Stimulated activated CD4-positive, alpha-beta T cell treated with anti-CD3 and anti-CD28 coated beads, Interleukin-12 subunit alpha, Interleukin-12 subunit beta, amount 100 ng/mL, for 24 hours (primary cell): ENCODE measurements at regions not wholly inside any gene's neighbourhood (a gene's known extent, or its start where the extent isn't known, plus 50 kb on each side); places are given as distances from the start of the nearest gene placed in this dataset.
"Not testable (repeated sequence)": the region's sequence is repeated elsewhere in the genome, so short reads cannot be mapped to it uniquely, and the experiment has no call there.

ENCODE experiments used
- DNase-seq, 2 experiments: peaks; one replicate each; pipeline ENCODE4 v3.0.0-alpha.2; 2020; ENCODE audit warnings: low read depth in 2 of 2

DNA sequence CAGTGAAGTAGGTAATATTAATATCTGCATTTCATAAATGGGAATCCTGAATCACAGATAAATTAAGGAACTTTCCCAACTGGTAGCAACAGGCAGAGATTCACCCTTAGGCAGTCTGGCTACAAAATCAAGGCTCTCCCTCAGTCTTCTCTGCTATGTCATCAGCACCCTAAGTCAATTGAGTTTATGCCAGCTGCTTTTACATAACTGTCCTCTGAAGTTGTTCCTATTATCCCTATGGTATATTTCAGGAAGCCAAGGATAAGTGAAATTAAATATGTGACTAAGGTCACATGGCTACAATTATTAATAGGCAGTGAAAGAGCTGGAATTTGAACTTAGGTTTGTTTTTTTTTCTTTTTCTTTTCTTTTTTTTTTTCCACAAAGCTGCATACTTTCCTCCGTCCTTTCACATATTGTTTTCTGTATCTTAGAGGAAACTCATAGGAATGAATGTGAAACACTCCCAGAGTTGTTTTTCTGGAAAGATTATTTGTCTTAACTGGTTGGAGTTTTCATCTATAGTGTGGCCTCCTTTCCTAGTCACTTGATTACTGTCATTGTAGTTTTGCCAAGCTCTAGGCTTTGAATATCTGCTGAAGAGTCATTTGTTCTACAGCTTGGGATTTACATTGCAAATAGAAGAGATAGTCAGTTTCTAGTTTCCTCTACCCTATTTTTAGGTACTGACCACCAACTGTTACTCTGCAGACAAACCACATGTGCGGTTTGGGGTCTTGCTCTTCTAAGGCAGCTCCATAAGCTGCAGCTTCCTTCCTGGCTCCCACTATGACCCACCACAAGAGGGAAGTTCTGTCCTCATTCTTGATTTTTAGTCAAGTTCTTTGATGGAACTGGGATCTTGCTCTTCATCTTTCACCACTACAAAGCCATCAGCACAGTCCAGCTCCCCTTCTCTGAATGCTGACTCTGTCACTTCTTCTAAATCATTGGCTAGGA, 338.0 kb upstream of the KIAA1217 start:
- no peak for DNase-seq

DNA sequence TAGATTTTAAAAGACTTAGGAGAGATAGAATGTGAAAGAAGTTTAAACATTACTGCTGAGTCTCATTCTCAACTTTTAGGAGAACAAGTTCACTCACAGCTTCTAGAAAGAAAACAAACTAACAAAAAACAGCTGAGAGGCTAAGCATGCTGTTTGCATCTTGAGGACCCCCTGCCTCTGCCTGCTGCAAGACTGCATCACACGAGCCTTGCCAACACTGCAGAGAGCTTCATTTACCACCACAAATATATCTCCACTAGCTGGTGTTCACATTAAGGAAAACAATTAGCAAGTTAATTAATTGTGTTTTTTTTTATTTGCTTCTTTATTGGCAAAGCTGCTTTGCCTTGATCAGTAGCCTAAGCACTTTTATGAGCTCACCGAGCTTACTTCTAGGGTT, 336.6 kb upstream of the KIAA1217 start:
- no peak for DNase-seq

DNA sequence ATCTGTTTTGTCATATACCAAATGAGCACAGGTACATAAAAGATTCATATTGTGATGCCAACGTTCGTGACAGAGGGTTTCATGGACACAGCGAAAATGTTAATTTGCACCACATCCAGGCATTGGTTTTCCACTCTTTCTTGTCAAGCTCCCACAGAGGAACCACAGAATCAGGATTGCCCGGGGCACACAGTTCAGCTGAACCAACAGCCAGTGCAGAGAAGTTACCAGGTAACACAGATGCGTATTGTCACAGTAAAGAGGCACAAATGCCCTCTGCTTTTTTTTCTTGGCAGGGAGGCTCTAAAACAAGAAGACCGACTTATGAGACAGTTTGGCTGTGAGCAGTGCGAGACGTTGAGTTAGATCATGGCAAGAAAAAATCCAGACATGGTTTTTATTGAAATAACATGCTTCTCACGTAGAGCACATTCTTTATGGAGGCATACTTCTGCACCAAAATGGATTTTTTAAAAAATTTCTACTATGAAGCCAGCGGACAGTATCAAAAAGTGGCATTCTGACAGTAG, 331.1 kb upstream of the KIAA1217 start:
- DNase-seq: no peak

DNA sequence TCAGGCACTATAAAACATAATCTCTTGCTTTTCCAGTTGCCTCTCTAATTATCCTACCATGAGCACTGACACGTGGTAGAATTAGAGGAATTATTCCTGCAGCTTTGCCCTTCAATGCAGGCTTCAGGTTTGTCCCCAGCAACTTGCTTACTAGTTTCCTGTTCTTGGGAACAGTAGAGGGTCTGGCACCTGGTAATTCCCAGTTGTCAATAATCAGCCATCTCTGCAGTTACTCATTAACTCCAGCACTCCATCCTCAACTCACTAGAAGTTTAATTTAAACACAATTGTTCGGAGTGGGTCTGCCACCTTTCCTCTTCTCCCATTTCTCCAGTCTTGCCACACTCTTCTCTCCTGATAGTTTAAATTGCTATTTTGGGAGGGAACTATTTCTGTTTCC, 324.3 kb upstream of the KIAA1217 start:
- no peak for DNase-seq

DNA sequence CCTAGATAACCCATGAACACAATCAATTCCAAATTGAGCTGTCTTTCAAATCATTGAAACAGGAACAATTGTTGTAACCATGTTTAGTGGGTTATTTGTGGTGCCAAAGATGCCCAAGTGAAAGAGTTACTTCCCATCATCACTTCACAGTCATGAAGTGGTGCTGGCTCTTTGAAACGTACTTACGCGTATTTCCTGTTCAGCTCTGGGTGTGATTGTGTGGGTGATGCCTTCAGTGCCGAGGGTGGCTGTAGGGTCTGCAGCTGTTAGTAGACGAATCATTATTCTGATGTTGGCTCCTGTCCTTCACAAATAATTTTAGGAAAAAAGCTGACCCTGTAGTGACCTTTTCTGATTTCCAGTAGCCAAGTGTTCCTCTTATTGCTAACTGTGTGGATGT, 323.1 kb upstream of the KIAA1217 start:
- DNase-seq: no peak

DNA sequence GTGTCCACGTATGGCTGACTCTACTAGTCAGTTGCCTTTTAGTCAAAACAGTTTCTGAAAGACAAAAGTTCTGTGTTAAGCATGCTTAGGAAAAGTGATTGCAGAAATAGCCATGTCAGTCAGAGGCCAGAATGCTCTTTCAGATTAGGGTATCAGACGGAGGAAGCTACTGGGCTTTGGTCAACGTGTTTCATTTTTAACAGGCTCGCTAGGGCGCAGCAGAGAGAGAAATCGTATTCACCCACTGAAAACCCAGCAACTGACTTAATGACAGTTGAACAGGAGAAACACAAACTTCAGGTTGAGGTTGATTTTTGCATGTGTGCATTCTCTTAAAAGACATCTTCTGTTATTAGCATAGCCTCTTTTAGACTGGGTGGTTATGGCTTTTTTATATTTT, 322.6 kb upstream of the KIAA1217 start:
- DNase-seq: no peak

DNA sequence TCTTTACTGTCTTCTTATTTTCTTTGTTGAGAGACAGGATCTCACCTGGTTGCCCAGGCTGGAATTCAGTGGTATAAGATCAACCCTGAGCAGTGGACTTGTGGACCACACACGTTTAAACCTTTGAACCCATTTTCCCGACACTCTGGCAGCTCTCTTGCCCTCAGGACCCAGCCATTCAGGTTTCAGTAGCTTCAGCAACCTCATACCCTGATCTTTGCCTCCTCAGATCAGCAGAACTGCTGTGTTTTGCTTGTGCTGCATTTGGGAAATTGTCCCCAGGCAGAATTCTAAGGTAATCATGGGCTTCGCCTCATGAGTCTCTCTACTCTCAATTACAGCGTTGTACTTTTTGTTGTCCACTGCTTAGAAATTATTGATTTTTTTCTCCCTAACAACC, 317.6 kb upstream of the KIAA1217 start:
- DNase-seq: no peak

DNA sequence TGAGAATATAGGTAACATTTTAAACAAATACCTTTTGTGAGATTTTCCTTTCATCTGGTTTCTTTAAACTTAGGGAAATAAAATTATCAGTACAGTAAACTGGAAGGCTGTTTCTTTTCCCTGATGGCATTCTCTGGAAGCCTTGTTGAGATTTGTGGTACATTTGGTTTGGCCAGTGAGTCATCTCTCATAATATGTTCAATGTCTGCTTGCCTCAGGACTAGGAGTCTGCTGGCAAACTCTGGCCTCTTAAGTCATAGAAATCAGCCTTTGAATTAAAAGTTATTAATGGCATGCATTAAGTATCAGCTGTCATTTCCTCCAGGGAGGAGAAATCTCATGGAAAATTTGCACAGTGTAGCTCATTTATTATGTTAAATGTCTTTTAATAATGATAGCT, 316.6 kb upstream of the KIAA1217 start:
- DNase-seq: no peak

DNA sequence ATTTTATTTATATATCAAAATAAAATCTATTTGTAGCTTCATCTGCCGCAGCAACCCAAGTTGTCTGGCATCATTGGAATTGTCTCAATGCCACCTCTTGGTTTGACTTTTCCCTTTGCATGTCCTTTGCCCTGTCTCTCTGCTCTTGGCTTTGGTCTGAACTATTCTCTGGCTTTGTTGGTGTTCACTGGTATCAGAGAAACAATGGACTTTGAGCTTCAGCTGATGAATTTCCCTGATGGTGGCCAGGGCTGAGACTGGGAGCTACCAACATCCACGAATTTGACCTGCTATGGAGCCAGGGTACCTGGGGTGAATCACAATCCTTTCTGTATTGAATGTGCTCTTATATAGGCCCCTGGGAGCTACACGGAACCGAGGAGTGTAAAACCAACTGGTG, 311.7 kb upstream of the KIAA1217 start:
- no peak for DNase-seq

DNA sequence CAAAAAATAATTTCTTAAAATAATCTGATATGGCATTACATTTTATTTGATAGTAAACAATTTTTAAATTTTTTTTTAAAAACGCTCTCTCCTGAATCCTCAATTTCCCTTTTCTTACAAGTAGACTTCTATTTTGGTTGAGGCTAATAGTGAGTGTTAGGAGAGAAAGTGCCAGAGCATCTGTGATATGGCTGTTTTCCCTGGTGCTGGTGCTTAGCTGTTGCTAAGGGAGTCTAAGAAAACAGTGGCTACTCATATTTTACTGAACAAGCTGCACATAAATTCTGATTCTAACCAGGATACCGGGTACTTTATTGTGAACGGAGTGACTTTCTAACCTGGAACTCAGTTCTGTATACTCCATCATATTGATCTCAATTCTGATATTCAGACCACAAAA, 311.1 kb upstream of the KIAA1217 start:
- no peak for DNase-seq

DNA sequence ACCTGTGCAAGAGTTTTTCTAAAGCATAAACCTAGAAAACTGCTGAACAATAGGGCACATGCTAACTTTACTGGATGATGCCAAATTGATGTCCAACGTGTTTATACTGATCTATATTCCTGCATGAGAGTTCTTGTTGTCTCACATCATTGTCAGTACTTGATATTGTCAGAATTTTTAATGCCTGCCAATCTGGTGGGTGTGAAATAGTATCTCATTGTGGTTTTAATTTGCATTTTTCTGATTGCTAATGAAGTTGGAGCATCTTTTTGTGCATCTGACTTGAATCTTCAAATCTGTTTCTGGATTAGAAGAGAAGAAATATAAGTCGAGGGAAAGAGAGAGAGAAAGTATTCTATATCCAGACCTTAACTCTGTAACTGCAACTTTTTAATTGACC, 309.8 kb upstream of the KIAA1217 start:
- DNase-seq: no peak

DNA sequence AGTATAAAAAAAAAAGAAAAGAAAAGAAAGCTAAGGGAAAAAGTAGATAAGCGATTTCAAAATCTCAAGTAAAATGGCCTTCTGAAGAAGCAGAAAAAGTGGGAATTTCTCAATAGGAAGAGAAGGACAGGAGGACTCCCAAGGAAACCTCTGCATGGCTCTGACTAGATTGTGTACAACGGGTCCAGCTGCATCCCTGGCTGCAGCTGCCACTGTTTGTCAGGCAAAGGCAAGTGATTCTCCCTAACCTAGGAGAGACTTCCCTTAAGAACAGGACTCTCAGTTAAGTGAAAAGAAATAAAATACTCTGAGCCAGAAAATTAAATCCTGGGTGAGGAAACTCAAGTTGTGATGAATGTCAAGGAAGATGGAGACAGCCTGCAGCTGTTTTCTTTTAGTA, 298.6 kb upstream of the KIAA1217 start:
- DNase-seq: no peak

DNA sequence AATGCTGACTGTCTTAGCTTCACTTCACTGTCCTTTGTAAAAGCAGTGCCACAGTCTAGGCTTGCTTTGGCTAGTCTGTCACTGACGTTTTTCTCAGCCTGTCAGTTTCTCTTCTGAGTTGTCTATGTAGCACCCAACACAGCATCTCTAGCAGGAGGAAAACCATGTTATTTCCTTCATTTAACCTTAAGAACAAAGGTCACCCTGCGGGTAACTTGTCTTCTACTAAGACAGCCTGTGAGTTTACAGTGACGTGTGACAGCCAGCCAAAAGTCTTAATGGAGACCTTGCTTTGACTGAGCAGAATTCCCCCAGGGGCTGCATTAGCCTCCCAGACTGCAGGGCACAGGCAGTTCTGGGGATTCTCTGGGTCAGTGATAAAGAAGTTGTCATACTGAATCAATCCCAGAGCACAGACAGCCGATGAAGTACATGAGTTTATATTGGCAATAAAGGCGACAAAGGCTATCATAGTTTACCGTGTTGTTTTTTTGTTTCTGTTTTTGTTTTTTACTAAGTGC, 296.0 kb upstream of the KIAA1217 start:
- no peak for DNase-seq

DNA sequence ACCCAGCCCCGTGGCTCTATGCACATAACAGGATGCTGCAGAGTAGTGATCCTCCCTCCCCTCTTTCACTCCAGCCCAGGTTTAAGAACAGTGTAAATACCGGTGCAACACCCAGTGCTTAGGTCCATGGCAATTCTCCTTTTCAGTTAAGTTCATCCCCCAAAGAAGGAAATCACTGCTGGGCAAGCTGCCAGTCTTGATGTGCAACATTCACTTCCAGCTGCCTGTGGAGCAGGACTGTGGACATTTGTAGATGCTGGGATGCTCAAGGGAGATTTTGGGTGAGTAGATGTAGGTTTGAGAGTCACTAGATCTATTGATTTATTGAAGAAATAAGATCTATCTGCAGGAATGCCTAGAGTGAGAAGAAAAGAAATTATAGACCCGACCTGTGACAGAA, 294.3 kb upstream of the KIAA1217 start:
- no peak for DNase-seq

DNA sequence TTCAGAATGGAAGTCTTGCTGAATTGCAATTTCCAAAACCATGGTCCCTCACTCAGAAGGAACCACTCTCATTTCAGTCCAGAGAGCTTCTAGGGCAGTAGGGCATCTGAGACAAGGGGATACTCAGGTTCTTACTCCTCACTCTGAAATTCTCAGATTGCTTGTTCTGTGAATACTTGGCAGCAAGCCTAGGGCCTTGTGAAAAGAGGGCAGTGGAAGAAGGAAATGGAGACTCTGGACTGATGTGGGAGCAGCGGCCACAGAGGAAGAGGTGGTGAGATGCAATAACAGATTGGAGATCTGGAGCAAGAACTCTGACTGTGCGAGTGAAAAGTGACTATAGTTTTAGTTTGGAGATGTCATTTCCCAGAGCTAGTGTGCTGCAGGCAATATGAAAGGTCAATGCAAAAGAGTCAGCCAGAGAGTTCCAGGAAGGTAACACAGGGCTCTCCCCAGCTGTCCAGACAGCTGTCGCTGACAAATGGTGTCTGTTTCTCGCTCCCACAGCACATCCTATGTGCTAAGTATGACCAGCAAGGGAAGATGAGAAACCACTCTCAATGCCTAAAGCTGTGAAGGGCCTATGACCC, 291.6 kb upstream of the KIAA1217 start:
- DNase-seq: no peak

DNA sequence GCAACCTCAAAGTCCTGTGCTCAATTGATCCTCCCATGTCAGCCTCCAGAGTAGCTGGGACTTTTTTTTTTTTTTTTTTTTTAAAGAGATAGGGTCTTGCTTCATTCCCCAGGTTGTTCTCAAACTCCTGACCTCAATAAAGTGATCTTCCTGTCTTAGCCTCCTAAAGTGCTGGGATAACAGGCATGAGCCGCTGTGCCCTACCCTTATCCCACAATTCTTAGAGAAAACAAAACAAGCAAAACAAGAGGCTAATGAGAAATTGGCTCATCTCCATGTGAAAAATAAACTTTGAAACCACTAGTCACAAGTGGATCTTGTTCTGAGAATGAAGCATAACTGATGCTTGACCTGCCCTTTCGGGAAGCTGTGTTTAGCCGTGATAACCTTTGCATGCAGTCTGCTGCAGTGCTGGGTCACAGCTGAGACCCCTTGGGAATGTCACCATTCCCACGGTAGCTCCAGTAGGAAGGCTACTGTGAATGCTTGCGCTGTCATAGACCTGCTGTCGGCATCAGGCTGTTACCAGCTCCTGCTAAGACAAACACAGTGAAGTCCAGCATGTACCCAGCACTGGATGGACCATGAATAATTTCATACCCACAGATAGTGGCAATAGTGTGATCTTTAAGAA, 290.7 kb upstream of the KIAA1217 start:
- DNase-seq: no peak

DNA sequence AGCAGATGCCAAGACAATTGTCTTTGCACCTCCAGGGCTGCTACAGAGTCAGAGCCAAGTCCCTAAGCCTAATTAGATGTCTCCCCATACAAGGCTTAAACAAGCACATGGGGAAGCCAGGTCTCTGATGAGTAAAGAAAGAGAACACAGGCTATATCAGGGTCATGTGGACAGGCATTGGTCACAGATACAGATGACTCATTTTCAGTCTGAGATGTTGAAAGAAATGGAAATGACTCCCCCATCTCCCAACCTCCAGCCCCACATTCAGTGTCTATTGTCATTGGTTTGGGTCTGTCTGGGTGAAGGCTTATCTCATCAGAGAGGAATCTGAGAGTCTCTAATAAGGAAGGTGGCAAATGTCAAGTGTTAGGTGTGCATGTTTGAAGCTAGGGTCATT, 290.1 kb upstream of the KIAA1217 start:
- no peak for DNase-seq

DNA sequence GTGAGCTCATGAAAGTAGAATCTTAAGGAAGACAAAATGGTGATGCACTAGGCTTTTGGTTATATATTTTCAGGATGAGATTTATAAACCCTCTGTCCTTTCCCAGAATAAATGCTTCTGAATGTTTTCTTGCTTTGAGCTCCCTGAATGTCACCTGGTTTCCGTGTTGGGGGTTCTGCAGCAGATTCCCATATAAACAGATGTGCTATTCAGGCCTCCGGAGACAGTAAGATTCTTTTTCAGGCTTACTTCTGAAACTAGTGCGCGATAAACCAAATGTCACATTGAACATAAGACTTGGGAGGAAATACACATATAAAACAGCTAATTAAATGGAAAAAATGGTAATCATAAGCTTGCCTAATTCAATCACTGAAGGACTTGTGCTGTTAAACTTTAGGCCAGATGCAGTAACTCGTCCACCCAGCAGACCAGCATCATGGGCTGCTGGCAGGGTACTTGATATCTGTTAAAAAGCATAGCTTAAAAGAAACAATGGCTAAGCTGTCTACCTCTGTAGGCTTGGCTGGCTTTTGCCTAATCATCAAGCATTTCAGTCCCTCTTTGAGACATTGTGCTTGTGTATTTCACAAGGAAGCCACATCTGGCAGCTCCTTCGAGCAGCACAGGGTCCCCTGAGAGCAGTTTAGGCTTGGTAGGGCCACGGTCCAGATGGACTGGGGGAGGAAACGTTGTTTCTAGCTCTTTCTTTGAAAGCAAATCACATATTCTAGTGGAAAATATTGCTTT, 281.2 kb upstream of the KIAA1217 start:
- no peak for DNase-seq

DNA sequence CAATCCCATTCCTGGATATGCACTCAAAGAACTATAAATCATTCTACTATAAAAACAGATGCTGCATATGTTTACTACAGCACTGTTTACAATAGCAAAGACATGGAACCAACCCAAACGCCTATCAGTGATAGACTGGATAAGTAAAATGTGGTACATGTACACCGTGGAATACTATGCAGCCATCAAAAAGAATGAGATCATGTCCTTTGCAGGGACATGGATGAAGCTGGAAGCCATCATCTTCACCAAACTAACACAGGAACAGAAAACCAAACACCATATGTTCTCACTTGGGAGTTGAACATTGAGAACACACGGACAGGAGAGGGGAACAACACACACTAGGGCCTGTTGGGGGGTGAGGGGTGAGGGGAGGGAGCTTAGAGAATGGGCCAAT, 274.9 kb upstream of the KIAA1217 start:
- DNase-seq: not testable (repeated sequence)

DNA sequence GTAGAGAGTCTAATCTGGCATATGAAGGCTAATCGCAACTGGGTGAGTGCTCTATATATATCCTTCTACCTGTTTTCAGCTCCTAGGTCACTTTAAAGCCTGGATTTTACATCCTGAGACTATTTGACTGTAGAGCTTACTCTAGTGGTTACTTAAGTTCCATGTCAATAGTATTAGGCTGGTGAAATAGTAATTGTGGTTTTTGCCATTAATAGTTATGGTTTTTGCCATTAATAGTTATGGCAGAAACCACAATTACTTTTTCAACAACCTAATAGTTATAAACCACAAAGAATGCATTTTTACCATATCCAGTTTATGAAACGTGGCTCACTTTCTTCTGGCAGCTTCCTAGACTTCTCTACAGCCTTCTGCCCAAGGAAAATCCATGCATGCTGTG, 263.1 kb upstream of the KIAA1217 start:
- no peak for DNase-seq

DNA sequence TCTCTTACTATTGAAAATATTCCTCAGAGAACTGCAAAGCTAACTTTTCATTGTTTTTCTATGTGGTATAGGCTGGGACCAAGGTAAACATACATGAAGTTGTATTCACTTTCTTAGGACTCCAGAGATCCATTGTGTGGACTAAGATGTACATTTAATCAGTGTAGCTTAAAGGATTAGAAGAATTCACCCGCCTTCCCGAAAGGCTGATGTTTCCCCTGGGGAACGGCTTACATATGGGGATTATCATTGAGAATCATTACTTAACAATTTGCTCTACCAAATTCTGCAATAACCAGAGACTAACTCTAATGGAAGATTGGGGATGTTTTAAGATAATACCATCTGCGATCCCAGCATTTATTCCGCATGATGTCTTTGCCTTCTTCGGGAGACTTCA, 257.1 kb upstream of the KIAA1217 start:
- no peak for DNase-seq
